GM12874 (cell line): ENCODE measurements at regions not wholly inside any gene's neighbourhood (a gene's known extent, or its start where the extent isn't known, plus 50 kb on each side); places are given as distances from the start of the nearest gene placed in this dataset.

ENCODE experiments used
- CTCF ChIP-seq: IDR thresholded peaks from 2 replicates; pipeline ENCODE4 v1.5.1; 2011; ENCODE audit warnings: low read depth, mild to moderate bottlenecking, control low read depth, low read length, moderate library complexity; ENCODE audit not compliant: insufficient read depth

DNA sequence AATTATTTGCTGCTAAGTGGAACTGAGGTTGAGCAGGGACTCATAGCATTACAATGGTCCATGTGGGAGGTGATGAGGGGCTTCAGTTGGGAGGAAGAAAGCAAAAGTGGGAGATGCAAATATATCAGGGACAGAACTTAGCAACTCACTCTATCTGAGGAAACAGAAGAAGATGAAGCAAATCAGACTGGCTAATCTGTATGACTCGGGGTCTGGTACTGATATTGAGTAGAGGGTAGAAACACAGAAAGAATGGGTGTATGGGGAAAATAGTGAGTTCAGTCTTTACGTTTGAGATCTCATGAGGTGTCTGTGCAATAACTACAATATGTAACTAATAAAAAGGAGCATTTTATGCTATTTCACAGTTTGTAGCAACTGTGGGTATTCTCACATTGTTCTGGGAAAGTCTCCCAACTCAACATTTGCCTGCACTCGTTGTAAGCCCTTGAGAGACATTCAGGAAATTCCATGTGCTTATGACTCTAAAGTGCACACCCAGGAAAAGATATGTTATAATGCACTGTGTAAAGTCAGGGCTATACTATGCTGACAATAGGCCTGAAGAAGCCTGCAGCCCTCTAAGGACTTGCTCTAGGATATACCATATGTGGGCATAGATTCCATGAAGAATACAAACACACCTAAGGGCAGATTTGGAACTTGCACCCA, 183.5 kb downstream of the SPRY2 start:
- TF ChIP-seq CTCF: no peak

DNA sequence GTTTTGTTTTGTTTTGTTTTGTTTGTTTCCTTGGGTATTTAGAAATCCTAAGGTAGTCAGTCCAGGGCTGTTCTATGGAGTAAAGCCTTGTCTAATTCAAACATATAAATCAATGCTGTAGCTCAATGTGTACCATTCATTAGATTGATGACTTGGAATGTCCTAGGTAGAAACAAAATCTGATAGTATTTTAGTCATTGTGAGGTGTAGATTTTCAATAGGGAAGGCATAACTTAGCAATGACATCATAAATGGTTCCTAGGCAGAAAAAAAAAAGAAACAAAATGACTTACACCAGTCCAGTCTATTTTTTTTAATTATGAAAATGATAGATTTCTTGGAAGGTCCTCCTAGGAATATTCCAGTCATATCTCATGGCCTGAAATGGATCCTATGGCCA, 189.9 kb downstream of the SPRY2 start:
- TF ChIP-seq CTCF: no peak

GRCh38 chr13:80149736-80150135, 191.2 kb downstream of the SPRY2 start:
- TF ChIP-seq CTCF: no peak

DNA sequence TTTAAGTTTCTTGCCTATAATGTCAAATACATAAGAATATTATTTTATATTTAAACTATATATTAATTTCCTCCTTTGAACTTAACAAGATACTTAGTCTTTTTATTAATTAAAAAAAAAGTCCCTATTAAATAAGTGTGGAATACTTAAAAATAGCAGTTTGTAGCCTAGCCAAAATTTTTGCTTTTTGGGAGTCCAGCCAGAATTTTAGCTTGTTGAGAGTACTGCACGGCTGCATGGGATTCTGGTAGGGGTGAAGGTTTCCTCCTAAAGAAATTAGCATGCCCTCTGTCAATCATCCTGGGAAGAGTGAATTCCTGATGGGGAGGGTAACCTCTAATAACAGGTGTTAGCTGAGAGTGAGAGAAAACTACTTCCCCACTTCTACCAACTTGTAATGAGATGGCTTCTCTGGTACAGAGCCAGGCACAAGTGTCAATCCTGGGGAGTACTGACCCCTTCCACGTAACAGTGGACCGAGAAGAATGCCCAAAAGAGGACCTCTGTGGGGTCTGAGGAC, 195.7 kb downstream of the SPRY2 start:
- no peak for TF ChIP-seq CTCF

DNA sequence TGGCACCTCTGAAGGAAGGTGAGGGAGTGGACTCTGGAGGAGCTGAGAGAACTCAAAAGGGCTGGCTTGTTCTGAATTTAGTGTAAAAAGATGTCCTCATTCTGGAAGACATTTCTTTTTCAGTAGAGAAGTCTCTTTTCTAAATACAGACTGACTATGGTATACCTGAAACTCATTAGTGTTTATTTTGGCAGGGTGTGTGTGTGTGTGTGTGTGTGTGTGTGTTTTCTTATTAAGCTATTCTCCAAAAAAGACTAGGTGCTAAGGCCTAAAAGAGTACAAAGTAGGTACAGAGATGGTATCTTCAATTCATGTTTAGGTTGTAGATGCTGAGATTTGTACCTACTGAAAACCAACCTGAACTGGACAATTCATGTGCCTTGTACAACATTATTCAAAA, 196.4 kb downstream of the SPRY2 start:
- no peak for TF ChIP-seq CTCF

DNA sequence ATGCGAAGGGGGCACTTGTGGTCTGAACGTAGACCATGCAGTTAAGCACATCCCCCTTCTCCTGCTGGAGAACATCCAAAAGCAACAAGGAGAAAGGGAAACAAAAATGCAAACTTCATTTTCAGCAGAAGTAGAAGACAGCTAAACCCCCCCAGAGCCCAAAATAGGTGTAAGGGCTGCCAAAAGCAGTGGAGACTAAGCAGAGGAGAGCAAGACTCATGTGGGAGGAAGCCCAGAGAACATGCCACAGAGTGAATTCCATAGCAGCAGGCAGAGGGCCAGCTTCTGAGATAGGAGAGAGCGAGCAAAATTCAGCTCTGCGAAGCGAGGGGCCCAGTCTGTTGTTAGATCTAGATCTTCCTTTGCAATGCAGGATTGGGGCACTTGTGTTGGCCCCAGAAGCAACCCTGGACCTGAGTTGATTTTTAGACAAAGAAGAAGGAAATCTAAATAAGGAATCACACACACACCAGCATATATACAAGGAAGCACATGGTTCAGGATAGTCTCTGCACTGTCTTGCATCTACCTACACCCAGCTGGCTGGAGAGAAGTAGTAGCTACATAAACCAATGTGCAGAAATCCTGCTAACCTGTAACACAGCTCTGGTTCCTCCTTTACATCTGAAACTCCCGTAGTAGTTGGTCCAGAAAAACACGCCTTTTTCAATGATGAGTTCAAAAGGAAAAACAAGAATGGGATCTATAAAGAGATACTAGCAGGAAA, 199.6 kb downstream of the SPRY2 start:
- TF ChIP-seq CTCF: no peak

- no peak for TF ChIP-seq CTCF
These were observed 200.2 kb downstream of the SPRY2 start for GRCh38 chr13:80140685-80141084.
